ENCODE measurements at regions not wholly inside any gene's neighbourhood (a gene's known extent, or its start where the extent isn't known, plus 50 kb on each side); places are given as distances from the start of the nearest gene placed in this dataset.

GRCh38 chr15:35858707-35859106, 312.7 kb upstream of the DPH6 start:
- TF ChIP-seq EZH2 (IDR thresholded peaks at IDR 0.05; ENCODE audit: borderline replicate concordance, control insufficient read depth, low read depth, low read length) (no peak), POLR2AphosphoS2 (IDR thresholded peaks at IDR 0.05; ENCODE audit: low read depth, low read length) (no peak), MAX (IDR thresholded peaks at IDR 0.05; ENCODE audit: low read depth, low read length) (no peak), KDM1A (IDR thresholded peaks at IDR 0.05; ENCODE audit: borderline replicate concordance) (no peak), SMAD5 (IDR thresholded peaks at IDR 0.05; ENCODE audit: low read depth) (no peak), SREBF2 (IDR thresholded peaks at IDR 0.05; ENCODE audit: low read length) (no peak), FOS (IDR thresholded peaks at IDR 0.05; ENCODE audit: borderline replicate concordance, extremely low read depth, insufficient read length) (no peak), YY1 (IDR thresholded peaks at IDR 0.05; ENCODE audit: low read depth, low read length) (no peak), SMC3 (IDR thresholded peaks at IDR 0.05; ENCODE audit: borderline replicate concordance, low read length) (no peak)

All from GM12878 (cell line).